ENCODE measurements at regions not wholly inside any gene's neighbourhood (a gene's known extent, or its start where the extent isn't known, plus 50 kb on each side); places are given as distances from the start of the nearest gene placed in this dataset.

DNA sequence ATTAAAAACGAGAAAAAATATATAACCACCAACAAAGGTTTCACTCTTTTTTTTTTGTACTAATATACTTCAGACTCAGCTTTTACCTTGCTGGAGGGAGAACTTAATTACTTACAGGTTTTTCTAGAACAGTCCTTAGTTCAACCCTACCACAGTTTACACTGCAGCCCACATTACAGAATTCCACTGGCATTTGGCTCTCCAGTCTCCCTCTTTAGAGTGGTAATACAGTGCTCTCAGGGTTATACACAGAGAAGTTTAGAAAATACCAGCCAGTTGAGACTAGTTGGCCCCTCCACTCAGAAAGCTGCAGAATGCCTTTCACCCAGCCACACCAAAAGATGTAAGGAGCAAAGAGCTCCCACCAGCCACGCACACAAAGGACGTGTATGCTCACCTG lies 122.3 kb upstream of the DIO3 start:
- Histone ChIP-seq H3K9me3 (ENCODE audit: control insufficient read depth, low read length) (no peaks in the 10 kb centered on the region), H3K4me2 (ENCODE audit: low read length, poor library complexity, severe bottlenecking) (no peak overlapping the region)
- 83% methylated on average over 2 of the region's 3 CpGs for WGBS

DNA sequence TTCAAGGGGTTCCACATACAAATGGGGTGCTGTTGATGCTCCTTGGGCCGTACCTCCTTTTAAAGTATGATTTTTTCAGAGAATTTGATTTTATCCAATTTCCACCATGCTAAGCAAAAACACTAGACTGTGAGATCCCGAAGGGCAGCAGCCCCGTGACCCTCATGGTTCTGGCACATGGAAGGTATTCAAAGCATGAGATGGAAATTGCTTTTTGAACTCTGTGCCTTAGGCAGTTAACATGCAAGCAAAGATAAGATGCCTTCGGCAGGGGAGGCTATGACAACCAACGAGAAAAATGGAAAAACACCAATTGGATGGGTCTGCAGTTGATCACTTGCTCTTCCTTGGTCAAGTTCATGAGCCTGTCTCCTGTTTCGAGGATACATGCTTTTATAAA lies 120.8 kb upstream of the DIO3 start:
- H3K9me3 ChIP-seq (ENCODE audit: control insufficient read depth, low read length) = no peaks in the 10 kb centered on the region
- peaks cover 3 to 56% of the 10 kb centered on the region in 2 experiments for H3K27me3 ChIP-seq (ENCODE audit: control insufficient read depth in 1 of 2, insufficient read depth in 1 of 2, low read length in 2 of 2)
- no peak overlapping the region for H3K27ac ChIP-seq (ENCODE audit: low read length, poor library complexity, severe bottlenecking)
- H2AFZ ChIP-seq (ENCODE audit: low read depth, low read length) = no peak overlapping the region
- H3K36me3 ChIP-seq (ENCODE audit: control insufficient read depth in 1 of 2, insufficient read depth in 2 of 2, low read depth in 1 of 2, low read length in 2 of 2) = no peaks in the 10 kb centered on the region
- no peak for DNase-seq
- H3K9ac ChIP-seq (ENCODE audit: low read length) = no peak overlapping the region
- no peak overlapping the region for H2AK5ac ChIP-seq (ENCODE audit: low read length, severe bottlenecking)
- no peak overlapping the region for H2BK12ac ChIP-seq (ENCODE audit: low read length in 2 of 2)
- no peak overlapping the region for H3K18ac ChIP-seq (ENCODE audit: low read depth in 1 of 2, low read length in 2 of 2)
- no peak overlapping the region for H2BK5ac ChIP-seq (ENCODE audit: low read depth, low read length, poor library complexity, severe bottlenecking)
- no peak overlapping the region for H3K4ac ChIP-seq (ENCODE audit: low read depth in 1 of 2, low read length in 2 of 2)
- peaks cover 3% of the 10 kb centered on the region for H3K4me1 ChIP-seq (ENCODE audit: control insufficient read depth, insufficient read depth, low read depth, low read length)
- H3K4me2 ChIP-seq (ENCODE audit: low read length, poor library complexity, severe bottlenecking) = no peak overlapping the region
- no peak overlapping the region for H4K91ac ChIP-seq (ENCODE audit: low read length)
- H2BK15ac ChIP-seq (ENCODE audit: low read depth, poor library complexity, severe bottlenecking) = no peak overlapping the region
- no peak overlapping the region for H2BK120ac ChIP-seq (ENCODE audit: low read depth, low read length)
- H3K23ac ChIP-seq (ENCODE audit: low read length in 2 of 2) = no peak overlapping the region
- H3K14ac ChIP-seq (ENCODE audit: low read length in 2 of 2) = no peak overlapping the region
- 79% methylated on average over 5 of the region's 6 CpGs for WGBS
- no peak overlapping the region for H4K8ac ChIP-seq (ENCODE audit: low read length)
- H3K4me3 ChIP-seq (ENCODE audit: insufficient read depth in 1 of 2, low read depth in 1 of 2, low read length in 2 of 2) = no peak overlapping the region
- no peaks in the 10 kb centered on the region for H3K79me1 ChIP-seq (replicated peaks; ENCODE audit: low read length, poor library complexity, severe bottlenecking)

More for the DNA sequence above, 122.3 kb upstream of the DIO3 start:
- Histone ChIP-seq H2AK5ac (ENCODE audit: low read length, severe bottlenecking) (no peak overlapping the region), H3K4me1 (ENCODE audit: control insufficient read depth, insufficient read depth, low read depth, low read length) (peaks cover 3% of the 10 kb centered on the region), H2BK120ac (ENCODE audit: low read depth, low read length) (no peak overlapping the region), H4K91ac (ENCODE audit: low read length) (no peak overlapping the region), H3K9ac (ENCODE audit: low read length) (no peak overlapping the region), H3K27ac (ENCODE audit: low read length, poor library complexity, severe bottlenecking) (no peak overlapping the region), H3K27me3 (ENCODE audit: control insufficient read depth in 1 of 2, insufficient read depth in 1 of 2, low read length in 2 of 2) (peaks cover 3 to 48% of the 10 kb centered on the region in 2 experiments), H2BK15ac (ENCODE audit: low read depth, poor library complexity, severe bottlenecking) (no peak overlapping the region), H3K4me3 (ENCODE audit: insufficient read depth in 1 of 2, low read depth in 1 of 2, low read length in 2 of 2) (no peak overlapping the region), H2BK12ac (ENCODE audit: low read length in 2 of 2) (no peak overlapping the region), H4K8ac (ENCODE audit: low read length) (no peak overlapping the region), H3K36me3 (ENCODE audit: control insufficient read depth in 1 of 2, insufficient read depth in 2 of 2, low read depth in 1 of 2, low read length in 2 of 2) (no peaks in the 10 kb centered on the region), H3K23ac (ENCODE audit: low read length in 2 of 2) (no peak overlapping the region), H3K14ac (ENCODE audit: low read length in 2 of 2) (no peak overlapping the region), H2AFZ (ENCODE audit: low read depth, low read length) (no peak overlapping the region), H3K79me1 (replicated peaks; ENCODE audit: low read length, poor library complexity, severe bottlenecking) (no peaks in the 10 kb centered on the region), H3K4ac (ENCODE audit: low read depth in 1 of 2, low read length in 2 of 2) (no peak overlapping the region), H3K18ac (ENCODE audit: low read depth in 1 of 2, low read length in 2 of 2) (no peak overlapping the region), H2BK5ac (ENCODE audit: low read depth, low read length, poor library complexity, severe bottlenecking) (no peak overlapping the region)
- DNase-seq = no peak

DNA sequence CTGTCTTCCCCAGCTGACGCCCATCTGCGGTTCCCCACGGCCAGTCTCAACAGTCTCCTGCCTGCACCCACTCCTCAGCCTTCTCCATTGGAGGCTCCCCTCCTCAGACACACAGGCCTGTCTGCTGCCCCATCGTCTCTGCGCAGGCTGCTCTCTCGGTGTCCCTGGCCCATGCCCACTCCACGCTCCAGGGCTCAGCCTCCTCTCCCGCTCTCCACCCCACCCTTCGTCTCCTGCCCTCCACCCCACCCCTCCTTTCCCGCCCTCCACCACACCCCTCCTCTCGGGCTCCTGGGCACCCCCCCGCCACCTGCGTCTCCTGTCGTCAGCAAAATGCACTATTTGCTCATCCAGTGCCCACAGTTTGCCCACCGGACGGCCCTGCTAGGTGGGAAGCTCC lies 119.6 kb upstream of the DIO3 start:
- H3K79me1 ChIP-seq (replicated peaks; ENCODE audit: low read length, poor library complexity, severe bottlenecking) = no peaks in the 10 kb centered on the region
- no peak overlapping the region for H3K23ac ChIP-seq (ENCODE audit: low read length in 2 of 2)
- no peak overlapping the region for H4K8ac ChIP-seq (ENCODE audit: low read length)
- H3K4ac ChIP-seq (ENCODE audit: low read depth in 1 of 2, low read length in 2 of 2) = no peak overlapping the region
- no peak overlapping the region for H2BK15ac ChIP-seq (ENCODE audit: low read depth, poor library complexity, severe bottlenecking)
- no peak overlapping the region for H2BK120ac ChIP-seq (ENCODE audit: low read depth, low read length)
- 89% methylated on average over 16 of the region's 16 CpGs for WGBS
- H3K27me3 ChIP-seq (ENCODE audit: control insufficient read depth in 1 of 2, insufficient read depth in 1 of 2, low read length in 2 of 2) = peaks cover 3 to 57% of the 10 kb centered on the region in 2 experiments
- H3K27ac ChIP-seq (ENCODE audit: low read length, poor library complexity, severe bottlenecking) = no peak overlapping the region
- H3K18ac ChIP-seq (ENCODE audit: low read depth in 1 of 2, low read length in 2 of 2) = no peak overlapping the region
- no peaks in the 10 kb centered on the region for H3K9me3 ChIP-seq (ENCODE audit: control insufficient read depth, low read length)
- H3K14ac ChIP-seq (ENCODE audit: low read length in 2 of 2) = no peak overlapping the region
- no peak overlapping the region for H3K4me2 ChIP-seq (ENCODE audit: low read length, poor library complexity, severe bottlenecking)
- DNase-seq = no peak
- no peaks in the 10 kb centered on the region for H3K36me3 ChIP-seq (ENCODE audit: control insufficient read depth in 1 of 2, insufficient read depth in 2 of 2, low read depth in 1 of 2, low read length in 2 of 2)
- H2BK12ac ChIP-seq (ENCODE audit: low read length in 2 of 2) = no peak overlapping the region
- no peak overlapping the region for H3K4me3 ChIP-seq (ENCODE audit: insufficient read depth in 1 of 2, low read depth in 1 of 2, low read length in 2 of 2)
- H2AFZ ChIP-seq (ENCODE audit: low read depth, low read length) = no peak overlapping the region
- no peak overlapping the region for H3K9ac ChIP-seq (ENCODE audit: low read length)
- H4K91ac ChIP-seq (ENCODE audit: low read length) = no peak overlapping the region
- H2BK5ac ChIP-seq (ENCODE audit: low read depth, low read length, poor library complexity, severe bottlenecking) = no peak overlapping the region
- no peak overlapping the region for H2AK5ac ChIP-seq (ENCODE audit: low read length, severe bottlenecking)
- peaks cover 3% of the 10 kb centered on the region for H3K4me1 ChIP-seq (ENCODE audit: control insufficient read depth, insufficient read depth, low read depth, low read length)

DNA sequence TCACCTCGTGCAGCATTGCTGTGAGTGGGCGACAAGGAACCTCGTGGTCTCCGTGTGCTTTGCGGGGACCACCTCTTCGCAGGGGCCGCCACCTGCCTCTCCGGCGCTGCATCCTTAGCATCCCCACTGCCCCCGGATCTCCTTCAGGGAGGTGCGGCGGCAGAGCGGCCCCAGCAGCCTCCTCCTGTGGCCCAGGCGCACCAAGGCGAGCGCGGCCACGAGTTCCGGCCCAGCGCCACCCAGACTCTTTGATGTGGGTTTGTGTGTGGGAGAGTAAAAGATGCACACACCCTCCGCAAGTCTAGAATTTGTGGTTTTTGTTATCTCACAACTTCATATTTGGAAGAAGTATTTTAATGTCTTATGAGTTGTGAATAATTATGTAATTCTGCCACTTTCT lies 118.8 kb upstream of the DIO3 start:
- Histone ChIP-seq H3K4ac (ENCODE audit: low read depth in 1 of 2, low read length in 2 of 2) (no peak overlapping the region), H3K79me1 (replicated peaks; ENCODE audit: low read length, poor library complexity, severe bottlenecking) (no peaks in the 10 kb centered on the region), H3K4me2 (ENCODE audit: low read length, poor library complexity, severe bottlenecking) (no peak overlapping the region), H3K4me3 (ENCODE audit: insufficient read depth in 1 of 2, low read depth in 1 of 2, low read length in 2 of 2) (no peak overlapping the region), H3K27ac (ENCODE audit: low read length, poor library complexity, severe bottlenecking) (no peak overlapping the region), H3K23ac (ENCODE audit: low read length in 2 of 2) (no peak overlapping the region), H3K36me3 (ENCODE audit: control insufficient read depth in 1 of 2, insufficient read depth in 2 of 2, low read depth in 1 of 2, low read length in 2 of 2) (no peaks in the 10 kb centered on the region), H3K9ac (ENCODE audit: low read length) (no peak overlapping the region), H3K4me1 (ENCODE audit: control insufficient read depth, insufficient read depth, low read depth, low read length) (peaks cover 3% of the 10 kb centered on the region), H4K91ac (ENCODE audit: low read length) (no peak overlapping the region), H2BK120ac (ENCODE audit: low read depth, low read length) (no peak overlapping the region), H3K18ac (ENCODE audit: low read depth in 1 of 2, low read length in 2 of 2) (no peak overlapping the region), H3K27me3 (ENCODE audit: control insufficient read depth in 1 of 2, insufficient read depth in 1 of 2, low read length in 2 of 2) (peaks cover 3 to 60% of the 10 kb centered on the region in 2 experiments), H3K14ac (ENCODE audit: low read length in 2 of 2) (no peak overlapping the region), H4K8ac (ENCODE audit: low read length) (no peak overlapping the region), H2AFZ (ENCODE audit: low read depth, low read length) (no peak overlapping the region), H2BK15ac (ENCODE audit: low read depth, poor library complexity, severe bottlenecking) (no peak overlapping the region), H2AK5ac (ENCODE audit: low read length, severe bottlenecking) (no peak overlapping the region), H3K9me3 (ENCODE audit: control insufficient read depth, low read length) (no peaks in the 10 kb centered on the region), H2BK5ac (ENCODE audit: low read depth, low read length, poor library complexity, severe bottlenecking) (no peak overlapping the region), H2BK12ac (ENCODE audit: low read length in 2 of 2) (no peak overlapping the region)
- no peak for DNase-seq
- WGBS = 93% methylated on average over 20 of the region's 21 CpGs
